ENCODE measurements at regions not wholly inside any gene's neighbourhood (a gene's known extent, or its start where the extent isn't known, plus 50 kb on each side); places are given as distances from the start of the nearest gene placed in this dataset.

DNA sequence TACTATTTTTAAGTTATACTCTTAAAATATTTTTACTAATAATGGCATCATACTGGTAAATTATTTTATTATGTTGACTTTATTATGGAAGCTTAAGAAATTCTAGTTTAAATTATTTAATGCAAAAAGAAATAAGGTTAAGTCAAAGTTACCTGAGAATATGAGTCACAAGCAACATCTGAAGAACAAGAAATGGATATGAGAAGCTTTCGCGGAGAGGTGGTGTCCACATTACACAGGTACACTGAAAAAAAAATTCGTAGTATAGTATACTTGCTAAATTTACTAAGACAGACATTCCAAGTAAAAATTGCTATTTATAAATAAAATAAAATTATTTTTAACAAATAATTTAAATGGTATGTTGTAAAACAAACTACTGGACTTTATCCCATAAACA, 143.8 kb downstream of the AVL9 start:
- no peaks in the 10 kb centered on the region for H3K27me3 ChIP-seq (ENCODE audit: control insufficient read depth, insufficient read depth, low read length)
- no peak overlapping the region for H3K18ac ChIP-seq (ENCODE audit: low read depth, low read length)
- H3K56ac ChIP-seq (ENCODE audit: extremely low read depth, insufficient read depth, low read length) = no peak overlapping the region
- peaks cover 4% of the 10 kb centered on the region; the same call in 1 of the 2 replicates for H3K9me3 ChIP-seq (ENCODE audit: control insufficient read depth, insufficient read depth, low read length)
- DNase-seq (no peak), ATAC-seq (ENCODE audit: low read depth) (no peak)
- H3K36me3 ChIP-seq (ENCODE audit: control insufficient read depth, insufficient read depth, low read length) = no peaks in the 10 kb centered on the region
- no peak overlapping the region for H2AFZ ChIP-seq (replicated peaks; ENCODE audit: low read length, poor library complexity)
- no peaks in the 10 kb centered on the region for H3K9me1 ChIP-seq (ENCODE audit: insufficient read depth, low read length)
- H2AK5ac ChIP-seq (ENCODE audit: low read depth, low read length) = no peak overlapping the region
- no peak overlapping the region for H2BK20ac ChIP-seq (ENCODE audit: low read depth, low read length)
- no peak overlapping the region for H4K91ac ChIP-seq (ENCODE audit: insufficient read depth, low read depth, low read length)
- no peak overlapping the region for H3K4me3 ChIP-seq (ENCODE audit: insufficient read depth, low read depth, low read length)
- in situ Hi-C loops (cut with MboI; ENCODE audit: low sequenced_read_pairs) = no loop called here
- H3K14ac ChIP-seq (replicated peaks; ENCODE audit: low read depth, low read length) = no peak overlapping the region
- H4K8ac ChIP-seq (ENCODE audit: low read depth in 2 of 2, low read length in 2 of 2) = no peak overlapping the region
- no peak overlapping the region for H2BK5ac ChIP-seq (ENCODE audit: low read depth, low read length, poor library complexity, severe bottlenecking)
- H3K9ac ChIP-seq (ENCODE audit: low read depth, low read length) = no peak overlapping the region
- H3K4ac ChIP-seq (ENCODE audit: low read depth, low read length) = no peak overlapping the region
- no peak overlapping the region for H2BK15ac ChIP-seq (ENCODE audit: low read depth, low read length)
- no peak for TF ChIP-seq CHD1 (IDR thresholded peaks at IDR 0.05; ENCODE audit: low read depth, low read length)
- TF ChIP-seq RCOR1 (IDR thresholded peaks at IDR 0.05; ENCODE audit: insufficient replicate concordance, low read length) = no peak
- TF ChIP-seq RAD21 (IDR thresholded peaks at IDR 0.05; ENCODE audit: low read length) = no peak
- TF ChIP-seq RFX5 (IDR thresholded peaks at IDR 0.05; ENCODE audit: low read depth, low read length) = no peak
- TF ChIP-seq MAZ (IDR thresholded peaks at IDR 0.05; ENCODE audit: borderline replicate concordance, low read depth, low read length) = no peak
- TF ChIP-seq, protein P1, sequence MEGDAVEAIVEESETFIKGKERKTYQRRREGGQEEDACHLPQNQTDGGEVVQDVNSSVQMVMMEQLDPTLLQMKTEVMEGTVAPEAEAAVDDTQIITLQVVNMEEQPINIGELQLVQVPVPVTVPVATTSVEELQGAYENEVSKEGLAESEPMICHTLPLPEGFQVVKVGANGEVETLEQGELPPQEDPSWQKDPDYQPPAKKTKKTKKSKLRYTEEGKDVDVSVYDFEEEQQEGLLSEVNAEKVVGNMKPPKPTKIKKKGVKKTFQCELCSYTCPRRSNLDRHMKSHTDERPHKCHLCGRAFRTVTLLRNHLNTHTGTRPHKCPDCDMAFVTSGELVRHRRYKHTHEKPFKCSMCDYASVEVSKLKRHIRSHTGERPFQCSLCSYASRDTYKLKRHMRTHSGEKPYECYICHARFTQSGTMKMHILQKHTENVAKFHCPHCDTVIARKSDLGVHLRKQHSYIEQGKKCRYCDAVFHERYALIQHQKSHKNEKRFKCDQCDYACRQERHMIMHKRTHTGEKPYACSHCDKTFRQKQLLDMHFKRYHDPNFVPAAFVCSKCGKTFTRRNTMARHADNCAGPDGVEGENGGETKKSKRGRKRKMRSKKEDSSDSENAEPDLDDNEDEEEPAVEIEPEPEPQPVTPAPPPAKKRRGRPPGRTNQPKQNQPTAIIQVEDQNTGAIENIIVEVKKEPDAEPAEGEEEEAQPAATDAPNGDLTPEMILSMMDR (conservative IDR thresholded peaks at IDR 0.05; ENCODE audit: low read depth, low read length) = no peak
- no peak for TF ChIP-seq CEBPB (IDR thresholded peaks at IDR 0.05; ENCODE audit: low read depth, low read length)
- no peak for TF ChIP-seq BHLHE40 (IDR thresholded peaks at IDR 0.05; ENCODE audit: low read depth, low read length)
- TF ChIP-seq FOS (IDR thresholded peaks at IDR 0.05; ENCODE audit: low read depth, low read length) = no peak
- CTCF ChIA-PET = no interaction called here
- no peak overlapping the region for H3K23ac ChIP-seq (ENCODE audit: low read depth, low read length)
- WGBS, 2 experiments (ENCODE audit: extremely low coverage in 2 of 2, insufficient read length in 1 of 2) = no CpG with 5 or more reads among the region's 3 CpGs
- no peak overlapping the region for H3K4me2 ChIP-seq (ENCODE audit: low read depth, low read length)
- H3K4me1 ChIP-seq (ENCODE audit: control insufficient read depth, insufficient read depth, low read length) = no peaks in the 10 kb centered on the region
- no peaks in the 10 kb centered on the region for H4K20me1 ChIP-seq (ENCODE audit: insufficient read depth, low read length)
- dilution Hi-C loops (cut with HindIII; ENCODE audit: low sequenced_read_pairs, unreplicated experiment) = no loop called here
- BruUV-seq (replicated peaks) = no TSS peak
- H3K27ac ChIP-seq (ENCODE audit: insufficient read depth, low read length) = no peak overlapping the region
- POLR2A ChIA-PET (ENCODE audit: unreplicated experiment) = interaction anchor here (0.5 kb wide), 1 partner anchor 148 kb away, joined by 6 read pairs; no protein-coding TSS in a partner anchor
- no peaks in the 10 kb centered on the region for H3K79me1 ChIP-seq (ENCODE audit: low read depth in 1 of 2, low read length in 2 of 2)
- H2BK120ac ChIP-seq (ENCODE audit: low read depth, low read length) = no peak overlapping the region
- no peak overlapping the region for H2AK9ac ChIP-seq (replicated peaks; ENCODE audit: low read depth, low read length, poor library complexity)
- no peak overlapping the region for H4K5ac ChIP-seq (ENCODE audit: low read depth, low read length)
- intact Hi-C loops (cut with micrococcal nuclease) = no loop called here
